DOHH2 (cell line): ENCODE measurements at regions not wholly inside any gene's neighbourhood (a gene's known extent, or its start where the extent isn't known, plus 50 kb on each side); places are given as distances from the start of the nearest gene placed in this dataset.

Experiments
- H3F3A ChIP-seq: fragments of 200-600 bp; sonication (generic), shearing (Covaris generic); 2 replicates; pipeline ENCODE4 v1.6.0; 2016; ENCODE audit warnings: antibody characterized with exemption, mild to moderate bottlenecking; ENCODE audit not compliant: control insufficient read depth, insufficient read depth
- H3K27ac ChIP-seq: fragments of 200-600 bp; sonication (generic); 2 replicates; pipeline ENCODE4 v1.5.1; 2014; ENCODE audit warnings: low read depth, mild to moderate bottlenecking, low read length, moderate library complexity
- H3K27me3 ChIP-seq: fragments of 200-600 bp; sonication (generic); 2 replicates; pipeline ENCODE4 v1.6.1; 2014; ENCODE audit warnings: mild to moderate bottlenecking, low read length, mixed read lengths; ENCODE audit not compliant: control insufficient read depth
- H3K36me3 ChIP-seq: fragments of 200-600 bp; sonication (generic); 2 replicates; pipeline ENCODE4 v1.6.1; 2014; ENCODE audit warnings: mild to moderate bottlenecking, low read length, moderate library complexity, mixed read lengths; ENCODE audit not compliant: control insufficient read depth
- H3K4me1 ChIP-seq: fragments of 200-600 bp; sonication (generic); 2 replicates; pipeline ENCODE4 v1.6.1; 2014; ENCODE audit warnings: mild to moderate bottlenecking, low read length, mixed read lengths; ENCODE audit not compliant: control insufficient read depth
- H3K4me2 ChIP-seq: fragments of 200-600 bp; sonication (generic); 2 replicates; pipeline ENCODE4 v1.6.0; 2014; ENCODE audit warnings: mild to moderate bottlenecking, low read length, moderate library complexity
- H3K4me3 ChIP-seq: fragments of 200-600 bp; sonication (generic); 2 replicates; pipeline ENCODE4 v1.5.1; 2014; ENCODE audit warnings: mild to moderate bottlenecking, low read length, mixed read lengths
- H3K79me2 ChIP-seq: fragments of 200-600 bp; sonication (generic); 2 replicates; pipeline ENCODE4 v1.6.1; 2014; ENCODE audit warnings: mild to moderate bottlenecking, low read length, mixed read lengths; ENCODE audit not compliant: control insufficient read depth
- H3K9me2 ChIP-seq: fragments of 200-600 bp; sonication (generic); replicated peaks from 2 replicates; pipeline ENCODE4 v1.6.1; 2014; ENCODE audit warnings: mild to moderate bottlenecking, low read length, mixed read lengths; ENCODE audit not compliant: control insufficient read depth
- H3K9me3 ChIP-seq: fragments of 200-600 bp; sonication (generic); 2 replicates; pipeline ENCODE4 v1.6.1; 2014; ENCODE audit warnings: antibody characterized with exemption, low read length, mixed read lengths; ENCODE audit not compliant: control insufficient read depth, insufficient read depth
- H4K20me1 ChIP-seq: fragments of 200-600 bp; sonication (generic); 2 replicates; pipeline ENCODE4 v1.6.0; 2014; ENCODE audit warnings: low read depth, mild to moderate bottlenecking, antibody characterized with exemption, low read length, moderate library complexity; ENCODE audit not compliant: control insufficient read depth, insufficient read depth
- EZH2phosphoT487 ChIP-seq: fragments of 200-600 bp; sonication (generic); IDR thresholded peaks from 2 replicates; pipeline ENCODE4 v1.6.1; 2017; ENCODE audit warnings: borderline replicate concordance, mild to moderate bottlenecking, antibody characterized with exemption, low read length, moderate library complexity, mixed read lengths
- TF ChIP-seq, protein P1 (sequence below): fragments of 200-600 bp; sonication (generic); IDR thresholded peaks from one replicate; pipeline ENCODE4 v1.5.1; 2014; ENCODE audit warnings: antibody characterized with exemption, mild to moderate bottlenecking, low read depth, low read length; ENCODE audit not compliant: poor library complexity, severe bottlenecking

DNA sequence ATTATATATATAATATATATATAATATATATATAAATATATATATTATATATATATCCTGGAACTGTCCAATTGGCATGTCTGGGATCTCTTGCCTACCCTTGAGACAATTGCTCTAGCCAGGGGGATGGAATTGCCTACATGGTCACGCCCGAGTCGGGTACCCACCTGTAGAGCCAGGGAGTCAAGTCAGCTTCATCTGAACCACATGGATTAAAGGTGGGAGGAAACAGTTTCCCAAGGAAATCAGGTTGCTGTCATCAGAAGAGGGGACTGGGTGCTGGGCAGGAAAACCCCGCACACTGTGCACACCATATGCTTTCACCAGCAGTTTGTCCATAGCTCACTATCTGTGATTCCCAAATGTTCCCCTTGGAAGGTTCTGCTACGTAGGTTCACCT is 252.5 kb upstream of the NOX3 start:
- H3K9me2 ChIP-seq = no peaks in the 10 kb centered on the region
- TF ChIP-seq EZH2phosphoT487 = no peak
- TF ChIP-seq, protein P1, sequence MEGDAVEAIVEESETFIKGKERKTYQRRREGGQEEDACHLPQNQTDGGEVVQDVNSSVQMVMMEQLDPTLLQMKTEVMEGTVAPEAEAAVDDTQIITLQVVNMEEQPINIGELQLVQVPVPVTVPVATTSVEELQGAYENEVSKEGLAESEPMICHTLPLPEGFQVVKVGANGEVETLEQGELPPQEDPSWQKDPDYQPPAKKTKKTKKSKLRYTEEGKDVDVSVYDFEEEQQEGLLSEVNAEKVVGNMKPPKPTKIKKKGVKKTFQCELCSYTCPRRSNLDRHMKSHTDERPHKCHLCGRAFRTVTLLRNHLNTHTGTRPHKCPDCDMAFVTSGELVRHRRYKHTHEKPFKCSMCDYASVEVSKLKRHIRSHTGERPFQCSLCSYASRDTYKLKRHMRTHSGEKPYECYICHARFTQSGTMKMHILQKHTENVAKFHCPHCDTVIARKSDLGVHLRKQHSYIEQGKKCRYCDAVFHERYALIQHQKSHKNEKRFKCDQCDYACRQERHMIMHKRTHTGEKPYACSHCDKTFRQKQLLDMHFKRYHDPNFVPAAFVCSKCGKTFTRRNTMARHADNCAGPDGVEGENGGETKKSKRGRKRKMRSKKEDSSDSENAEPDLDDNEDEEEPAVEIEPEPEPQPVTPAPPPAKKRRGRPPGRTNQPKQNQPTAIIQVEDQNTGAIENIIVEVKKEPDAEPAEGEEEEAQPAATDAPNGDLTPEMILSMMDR = no peak
- no peaks in the 10 kb centered on the region for H3K27me3 ChIP-seq
- no peaks in the 10 kb centered on the region for H3K9me3 ChIP-seq
- no peaks in the 10 kb centered on the region for H3K4me1 ChIP-seq
- H4K20me1 ChIP-seq = no peaks in the 10 kb centered on the region
- no peaks in the 10 kb centered on the region for H3F3A ChIP-seq
- no peak overlapping the region for H3K4me2 ChIP-seq
- H3K27ac ChIP-seq = no peak overlapping the region
- no peaks in the 10 kb centered on the region for H3K79me2 ChIP-seq
- H3K4me3 ChIP-seq = no peak overlapping the region
- H3K36me3 ChIP-seq = no peaks in the 10 kb centered on the region

DNA sequence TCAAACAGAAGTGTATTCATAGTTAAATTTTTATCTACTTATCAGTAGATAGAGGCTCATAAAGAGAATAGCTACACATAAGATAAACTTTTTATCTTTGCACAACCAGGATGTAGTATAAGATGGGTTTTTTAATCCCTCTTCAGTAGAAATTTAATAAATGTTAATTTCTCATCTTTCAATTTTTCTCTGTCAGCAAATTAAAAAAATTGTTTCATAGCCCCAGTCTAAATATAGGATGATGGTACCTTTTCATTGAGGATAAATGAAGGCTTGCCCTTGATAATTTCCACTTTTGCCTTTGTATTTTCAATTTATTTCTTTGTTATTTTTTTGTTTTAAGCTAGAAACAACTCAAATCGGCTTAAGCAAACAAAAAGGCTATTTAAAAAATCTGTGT is 251.2 kb upstream of the NOX3 start:
- no peaks in the 10 kb centered on the region for H3K79me2 ChIP-seq
- no peak overlapping the region for H3K27ac ChIP-seq
- no peaks in the 10 kb centered on the region for H3K27me3 ChIP-seq
- no peak overlapping the region for H3K4me2 ChIP-seq
- no peaks in the 10 kb centered on the region for H3K4me1 ChIP-seq
- H4K20me1 ChIP-seq = no peaks in the 10 kb centered on the region
- H3K36me3 ChIP-seq = no peaks in the 10 kb centered on the region
- no peaks in the 10 kb centered on the region for H3K9me2 ChIP-seq
- TF ChIP-seq, protein P1 = no peak
- TF ChIP-seq EZH2phosphoT487 = no peak
- no peaks in the 10 kb centered on the region for H3F3A ChIP-seq
- H3K9me3 ChIP-seq = no peaks in the 10 kb centered on the region; the same call in 1 of the 2 replicates
- H3K4me3 ChIP-seq = no peak overlapping the region

DNA sequence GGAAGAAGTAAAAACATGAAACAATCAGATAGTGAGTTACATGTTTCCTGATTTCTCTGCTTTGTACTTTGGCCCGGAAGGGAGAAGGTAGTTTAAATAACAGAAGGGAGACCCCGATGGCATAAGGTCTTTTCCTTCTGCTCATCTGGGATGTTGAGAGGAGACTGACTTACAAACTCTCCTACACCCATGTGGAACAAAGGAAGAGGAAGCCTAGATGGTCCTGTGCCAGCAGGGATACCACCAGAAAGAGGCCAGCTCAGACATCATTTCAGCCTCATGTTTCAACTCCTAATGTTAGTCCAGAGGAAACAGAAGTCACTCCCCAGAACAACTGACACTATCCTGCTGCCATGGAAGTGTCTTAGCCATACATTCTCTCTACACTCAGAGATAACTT is 250.7 kb upstream of the NOX3 start:
- no peak for TF ChIP-seq EZH2phosphoT487
- TF ChIP-seq, protein P1 = no peak
- Histone ChIP-seq H3K9me2 (no peaks in the 10 kb centered on the region), H3K9me3 (no peaks in the 10 kb centered on the region; the same call in 1 of the 2 replicates), H3F3A (no peaks in the 10 kb centered on the region), H3K27ac (no peak overlapping the region), H3K27me3 (no peaks in the 10 kb centered on the region), H3K4me1 (no peaks in the 10 kb centered on the region), H3K36me3 (no peaks in the 10 kb centered on the region), H4K20me1 (no peaks in the 10 kb centered on the region), H3K4me3 (no peak overlapping the region), H3K4me2 (no peak overlapping the region), H3K79me2 (no peaks in the 10 kb centered on the region)

DNA sequence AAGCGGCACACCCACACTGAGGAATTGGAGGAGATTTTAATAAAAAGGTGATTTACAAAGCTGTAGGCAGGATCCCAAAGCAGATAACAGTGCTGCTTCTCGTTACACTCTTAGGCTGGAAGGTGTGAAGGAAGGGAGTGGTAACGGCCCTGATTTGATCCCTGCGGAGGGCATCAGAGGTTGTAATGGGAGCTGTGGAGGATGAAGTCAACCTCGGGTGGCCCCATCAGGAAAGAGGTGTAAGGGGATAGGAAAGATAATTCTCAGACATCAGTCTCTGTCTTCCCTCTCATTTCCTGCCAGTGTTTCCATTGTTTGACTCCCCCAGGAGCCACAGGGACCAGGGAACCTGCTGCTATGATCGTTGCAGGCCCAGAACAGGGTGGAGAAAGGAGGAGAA is 245.7 kb upstream of the NOX3 start:
- Histone ChIP-seq H3K79me2 (no peaks in the 10 kb centered on the region), H3K27ac (no peak overlapping the region), H3K9me2 (no peaks in the 10 kb centered on the region), H3K4me1 (no peaks in the 10 kb centered on the region), H3K4me3 (no peak overlapping the region), H3K4me2 (no peak overlapping the region), H4K20me1 (no peaks in the 10 kb centered on the region), H3K9me3 (no peaks in the 10 kb centered on the region; the same call in 1 of the 2 replicates), H3F3A (no peaks in the 10 kb centered on the region), H3K36me3 (no peaks in the 10 kb centered on the region), H3K27me3 (no peaks in the 10 kb centered on the region)
- TF ChIP-seq, protein P1 = no peak
- no peak for TF ChIP-seq EZH2phosphoT487
